ENCODE measurements at regions not wholly inside any gene's neighbourhood (a gene's known extent, or its start where the extent isn't known, plus 50 kb on each side); places are given as distances from the start of the nearest gene placed in this dataset.

DNA sequence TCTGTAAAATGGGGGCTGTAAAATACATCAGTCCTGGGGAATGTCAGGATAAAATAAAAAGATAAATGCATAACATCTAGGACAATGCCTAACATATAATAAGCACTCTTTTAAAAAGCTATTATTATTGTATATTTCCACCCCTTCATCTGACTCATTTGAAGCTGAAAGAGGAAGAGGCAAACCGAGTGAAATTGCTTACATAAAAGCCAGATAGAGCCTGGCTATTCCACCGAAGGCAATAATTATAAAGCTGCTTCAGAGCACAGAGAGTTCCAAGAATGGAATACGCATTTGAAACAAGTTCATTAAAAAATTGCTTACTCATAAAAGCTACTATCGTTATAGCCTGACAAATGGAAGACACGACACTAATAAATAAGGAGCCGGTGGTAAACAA lies 186.1 kb upstream of the CAMK1G start:
- no peak for DNase-seq

DNA sequence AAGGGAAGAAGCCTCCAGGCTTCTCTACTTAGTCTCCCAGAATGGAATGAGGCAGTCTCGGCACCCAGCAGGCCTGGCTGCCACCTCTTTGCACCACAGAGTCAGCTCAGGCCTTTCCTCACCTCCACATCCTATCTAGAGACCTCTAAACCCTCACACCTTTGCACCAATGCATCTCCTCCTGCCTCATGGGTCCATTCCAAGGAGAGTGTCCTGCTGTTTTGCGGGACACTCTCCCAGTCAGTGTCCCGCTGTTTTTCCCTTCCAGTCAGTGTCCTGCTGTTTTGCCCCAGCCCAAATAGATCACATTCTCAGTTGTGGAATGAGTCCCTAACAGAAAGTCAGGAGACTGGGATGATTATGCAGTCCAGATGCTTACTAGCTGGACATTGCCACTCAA lies 185.6 kb upstream of the CAMK1G start:
- no peak for DNase-seq

DNA sequence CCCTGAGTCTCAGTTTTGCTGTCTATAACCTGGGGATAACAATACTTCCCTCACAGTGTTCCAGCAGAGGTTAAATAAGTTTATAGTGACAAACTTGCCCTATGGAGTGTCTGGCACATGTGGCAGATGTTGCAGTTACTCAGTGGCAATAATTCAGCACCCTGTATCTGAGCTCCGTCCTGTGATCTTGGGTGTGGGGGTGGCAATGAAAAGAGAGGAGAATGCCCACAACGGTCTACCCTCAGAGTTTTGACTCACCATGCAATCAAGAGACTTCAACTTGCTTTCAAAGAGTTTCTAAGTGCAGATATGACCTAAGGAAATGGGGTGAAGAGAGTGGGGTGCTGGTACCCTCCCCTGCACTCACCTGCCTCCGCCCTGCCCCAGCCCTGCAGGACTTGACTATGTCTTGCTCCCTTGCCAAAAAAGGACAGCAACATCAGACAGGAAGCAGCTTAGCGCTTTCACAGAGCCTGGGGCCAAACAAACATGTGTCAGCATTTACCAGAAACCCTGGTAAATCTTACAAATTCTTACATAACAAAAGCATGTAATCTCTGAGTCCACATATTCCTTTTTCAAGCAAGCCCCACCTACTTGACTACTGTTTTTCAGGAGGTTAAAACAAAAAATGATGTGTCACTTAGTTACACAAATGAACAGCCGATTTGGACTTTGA lies 185.1 kb upstream of the CAMK1G start:
- no peak for DNase-seq

DNA sequence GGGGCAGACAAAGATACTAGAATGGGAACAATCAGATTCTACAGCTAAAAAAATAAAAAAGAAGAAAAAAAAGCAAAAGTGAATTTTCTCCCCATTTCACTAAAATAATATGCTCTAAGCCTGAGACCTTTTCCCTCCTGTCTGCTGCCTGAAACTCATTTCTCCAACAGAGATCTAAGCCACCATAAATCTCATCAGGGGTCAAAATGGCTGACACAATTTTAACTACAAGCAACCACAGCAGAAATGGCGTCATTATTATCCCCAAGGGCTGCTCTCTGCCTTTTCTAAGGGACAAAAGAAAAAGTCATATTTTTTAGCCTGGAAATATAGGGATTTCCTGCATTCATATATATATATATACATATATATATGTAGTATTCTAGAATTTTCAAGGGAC lies 183.7 kb upstream of the CAMK1G start:
- DNase-seq = no peak

DNA sequence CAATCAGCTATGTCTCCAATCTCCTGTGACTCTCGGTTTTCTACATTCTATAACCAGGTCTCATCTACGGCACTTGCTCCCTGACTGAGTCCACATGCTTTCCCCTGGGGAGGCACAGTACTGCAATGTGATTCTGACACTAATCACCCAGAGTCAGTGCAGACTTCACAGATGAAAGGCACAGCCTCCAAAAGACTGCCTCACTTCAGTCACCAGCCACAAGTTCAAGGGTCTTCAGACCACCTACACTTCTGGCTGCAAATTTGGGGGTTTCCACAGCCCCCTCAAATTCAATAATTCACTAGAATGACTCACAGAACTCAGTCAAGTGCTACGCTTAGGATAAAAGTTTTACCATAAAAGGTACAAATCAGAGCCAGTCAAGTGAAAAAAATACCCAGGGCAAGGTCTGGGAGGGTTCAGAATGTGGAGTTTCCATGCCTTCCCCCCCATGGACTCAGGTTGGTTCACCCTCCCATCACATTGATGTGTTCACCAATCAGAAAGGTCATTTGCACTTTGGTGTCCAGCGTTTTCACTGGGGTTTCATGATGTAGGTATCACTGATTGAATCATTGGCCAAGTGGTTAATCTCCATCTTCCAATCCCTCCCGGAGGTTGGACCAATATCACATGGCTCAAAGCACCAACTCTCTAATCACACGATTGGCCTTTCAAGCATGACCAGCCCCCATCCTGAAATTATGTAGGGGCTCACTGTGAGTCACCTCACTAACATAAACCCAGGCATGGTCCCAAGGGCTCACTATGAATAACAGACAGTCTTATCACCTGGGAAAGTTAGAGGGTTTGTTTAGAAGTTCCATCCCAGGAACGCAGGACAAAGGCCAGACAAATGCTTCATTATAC lies 182.9 kb upstream of the CAMK1G start:
- DNase-seq = no peak

DNA sequence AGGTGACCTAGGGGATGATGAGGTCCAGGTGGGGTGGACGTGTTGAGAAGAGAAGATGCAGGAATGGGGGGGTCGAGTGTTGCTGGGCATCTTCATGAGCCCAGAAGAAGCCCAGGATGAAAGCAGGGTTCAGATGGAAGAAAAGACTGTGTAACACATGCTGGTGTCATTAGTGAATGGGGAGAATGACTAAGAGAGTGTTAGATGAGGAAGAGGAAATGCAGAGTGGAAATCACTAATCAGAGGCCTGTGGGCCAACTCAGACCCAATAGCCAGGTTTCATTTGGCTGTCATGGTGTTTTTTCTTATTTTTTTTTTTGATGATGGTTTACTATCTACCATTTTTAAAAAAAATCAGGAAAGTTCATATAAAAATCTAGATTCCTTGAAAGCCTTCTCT lies 180.8 kb upstream of the CAMK1G start:
- no peak for DNase-seq

DNA sequence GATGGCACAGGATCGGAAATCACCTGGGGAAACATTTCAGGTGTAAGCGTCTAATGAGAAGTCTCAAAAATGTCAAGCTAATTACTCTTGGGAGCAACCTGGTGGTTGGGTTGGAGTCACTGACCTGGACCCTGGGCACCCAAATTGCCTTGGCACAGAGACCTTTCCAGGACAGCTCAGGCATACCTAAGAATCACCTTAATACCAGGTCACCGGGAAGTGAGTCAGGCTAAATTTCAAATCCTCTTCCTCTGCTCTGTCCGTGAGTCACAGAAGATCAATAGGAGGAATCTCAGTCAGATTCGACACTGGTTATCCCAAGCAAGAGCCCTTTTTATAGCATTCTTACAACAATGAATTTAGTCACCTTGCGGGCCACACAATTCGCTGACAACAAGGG lies 179.6 kb upstream of the CAMK1G start:
- DNase-seq = no peak

DNA sequence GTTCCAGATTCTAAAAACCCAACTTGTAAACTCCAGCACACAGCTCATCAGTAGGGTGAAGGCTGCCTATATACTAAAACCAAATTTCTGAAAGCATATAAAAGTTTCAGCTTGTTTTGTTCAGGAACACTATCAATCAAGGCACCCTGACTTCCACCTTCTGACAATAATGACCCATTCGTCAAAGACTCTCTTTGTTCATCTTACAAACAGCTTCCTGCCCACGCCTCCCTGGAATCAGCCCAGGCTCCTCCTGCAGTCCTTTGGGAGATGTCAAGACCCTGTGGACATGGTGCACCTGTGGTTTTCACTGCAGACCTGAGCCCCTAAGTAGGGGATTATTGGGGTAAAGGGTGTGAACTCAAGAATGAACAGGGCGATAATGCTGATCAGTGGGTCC lies 178.9 kb upstream of the CAMK1G start:
- no peak for DNase-seq

DNA sequence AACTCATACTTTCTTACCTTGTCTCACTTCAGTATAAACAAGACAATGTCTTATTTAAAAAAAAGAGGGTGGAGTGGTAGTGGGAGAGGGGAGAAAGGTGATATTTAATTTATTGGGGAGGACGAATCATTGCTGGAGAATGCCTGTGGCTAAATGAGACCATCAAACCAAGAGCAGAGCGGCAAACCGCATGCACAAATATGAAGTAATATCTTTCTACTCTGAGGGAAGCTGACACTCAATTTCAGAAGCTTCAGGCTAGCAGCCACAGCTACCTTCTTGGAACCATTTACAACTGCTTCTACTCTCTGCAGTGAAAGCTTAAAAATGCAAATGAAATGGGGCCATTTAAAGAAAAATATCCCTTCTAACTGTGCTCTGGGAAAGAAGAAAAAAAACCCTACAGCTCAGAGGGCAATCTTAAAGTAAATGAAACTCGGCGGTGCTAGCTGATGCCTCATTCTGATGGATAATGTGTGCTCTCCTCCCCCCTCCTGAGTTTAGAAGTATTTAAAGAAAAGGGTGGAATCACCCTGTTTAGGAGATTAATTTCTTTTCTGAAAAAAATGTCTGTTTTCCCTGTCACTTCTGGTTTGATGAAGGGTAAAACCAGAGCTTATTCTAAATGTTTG lies 178.2 kb upstream of the CAMK1G start:
- no peak for DNase-seq

DNA sequence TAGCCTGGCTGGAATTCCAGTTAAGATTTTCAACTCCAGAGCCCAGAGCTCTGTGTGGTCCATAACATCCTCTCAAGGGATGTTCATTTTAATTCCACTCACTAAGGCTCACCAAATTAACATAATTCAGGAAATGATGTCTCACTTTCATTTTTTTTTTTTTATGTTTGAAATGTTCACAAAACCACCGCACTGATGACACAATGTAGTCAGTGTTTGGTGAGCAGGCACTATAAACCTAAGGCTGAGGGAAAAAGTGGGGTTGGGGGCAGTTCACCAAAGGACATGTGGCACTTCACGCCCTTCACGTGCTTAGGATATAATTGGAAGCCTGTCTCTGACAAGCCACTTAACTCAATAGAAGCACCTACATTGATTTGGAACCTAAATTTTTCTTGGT lies 177.3 kb upstream of the CAMK1G start:
- DNase-seq = no peak

DNA sequence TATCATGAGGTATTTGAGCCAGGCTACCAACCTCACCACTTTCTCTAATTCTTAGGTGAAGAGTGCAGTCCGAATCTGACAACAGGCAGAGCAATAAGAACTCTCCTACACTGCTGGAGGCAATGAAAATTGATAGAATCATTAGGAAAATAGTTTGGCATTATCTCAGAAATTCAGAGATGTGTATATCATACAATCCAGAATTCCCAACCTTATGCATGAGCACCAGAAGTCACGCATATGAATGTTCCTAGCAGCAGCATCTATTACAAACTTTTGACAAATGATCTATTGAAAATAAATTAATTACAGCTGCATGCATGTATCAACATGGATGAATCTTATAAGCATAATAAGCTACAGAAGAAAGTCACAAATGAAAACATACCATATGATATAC lies 176.9 kb upstream of the CAMK1G start:
- DNase-seq = no peak

DNA sequence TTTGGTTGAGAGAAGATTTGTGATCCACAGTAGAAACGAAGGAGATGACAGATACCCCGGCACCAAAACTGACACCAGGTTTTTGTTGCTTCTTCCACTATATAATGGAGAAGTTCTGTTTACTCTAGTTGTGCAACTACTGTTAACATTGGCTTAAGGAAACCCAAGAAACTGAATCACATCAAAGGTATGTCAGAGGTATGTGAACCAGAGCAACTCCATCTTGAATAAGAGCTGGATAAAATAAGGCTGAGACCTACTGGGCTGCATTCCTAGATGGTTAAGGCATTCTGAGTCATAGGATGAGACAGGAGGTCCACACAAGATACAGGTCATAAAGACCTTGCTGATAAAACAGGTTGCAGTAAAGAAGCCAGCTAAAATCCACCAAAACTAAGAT lies 173.7 kb upstream of the CAMK1G start:
- DNase-seq = no peak

DNA sequence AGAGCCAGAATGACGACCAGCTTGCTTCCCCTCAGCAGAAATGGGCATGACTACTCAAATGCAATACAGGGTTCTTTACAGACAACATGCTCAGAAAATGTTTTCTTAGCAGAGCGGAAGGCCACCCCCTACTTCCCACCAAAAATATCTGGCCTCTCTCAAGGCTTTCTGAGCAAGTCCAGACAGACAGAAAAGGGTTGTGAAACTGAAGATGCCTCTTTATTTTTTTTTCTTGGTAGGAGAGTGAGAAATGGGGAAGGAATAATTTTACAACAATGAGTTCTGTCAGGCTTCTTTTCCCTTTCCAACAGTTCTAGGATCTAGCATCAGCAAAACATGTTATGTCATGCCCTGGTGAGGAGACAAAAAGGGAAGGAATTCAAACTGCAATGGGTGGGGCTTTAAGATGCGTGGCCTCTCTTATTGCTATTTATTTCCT lies 172.0 kb upstream of the CAMK1G start:
- no peak for DNase-seq

DNA sequence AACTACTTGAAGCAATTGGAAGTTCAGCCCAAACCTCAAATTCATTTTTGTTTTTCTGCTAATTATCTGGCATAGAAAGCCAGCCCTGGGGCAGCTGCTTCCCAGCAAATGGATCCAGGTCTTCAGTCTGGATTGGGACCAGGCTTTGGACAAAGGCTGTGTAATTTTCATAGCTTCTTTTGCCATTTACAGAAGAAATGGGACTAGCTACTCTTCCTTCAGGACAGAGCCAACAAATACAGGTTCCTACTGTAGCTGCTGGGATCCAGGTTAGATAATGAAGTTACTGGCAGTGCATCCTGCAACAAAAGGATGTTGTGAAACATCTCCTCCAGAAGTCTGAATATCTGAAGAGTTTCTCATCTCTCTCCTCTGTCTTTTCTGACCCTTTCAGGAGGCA lies 171.5 kb upstream of the CAMK1G start:
- no peak for DNase-seq

DNA sequence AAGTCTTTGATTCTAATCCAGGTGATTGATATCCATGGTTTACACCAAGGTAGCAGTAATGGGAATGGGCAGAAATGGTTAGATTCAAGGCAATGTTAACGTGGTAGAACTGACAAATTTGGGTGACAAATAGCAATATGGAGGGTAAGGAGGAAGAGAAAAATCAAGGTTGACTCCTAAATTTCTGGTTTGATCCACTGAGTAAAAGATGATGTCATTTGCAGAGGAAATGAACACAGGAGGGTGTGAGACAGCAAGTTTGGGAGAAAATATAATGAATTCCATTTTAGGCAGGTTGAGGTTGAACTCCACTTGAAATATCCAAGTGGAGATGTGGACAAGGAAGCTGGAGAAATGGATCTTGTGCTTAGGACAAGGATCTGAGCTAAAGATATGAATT lies 170.9 kb upstream of the CAMK1G start:
- no peak for DNase-seq

DNA sequence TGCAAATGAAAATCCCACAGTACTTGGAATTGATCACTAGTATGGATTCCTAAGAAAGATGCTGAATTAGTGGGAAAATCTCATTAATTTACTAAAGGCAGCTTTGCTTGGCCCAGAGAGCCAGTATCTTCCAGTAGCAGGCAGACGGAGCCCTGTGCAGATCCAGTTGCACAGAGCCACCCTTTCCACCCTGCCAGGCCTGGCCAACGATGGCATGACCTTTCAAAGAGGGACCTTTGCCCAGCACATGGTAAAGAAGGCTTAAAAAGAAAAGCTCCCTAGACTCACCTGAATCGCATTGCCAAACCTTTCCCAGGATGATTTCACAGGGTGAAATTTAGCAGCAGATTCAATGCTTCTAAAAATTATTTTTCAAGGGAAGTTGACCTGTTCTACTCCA lies 170.5 kb upstream of the CAMK1G start:
- DNase-seq = no peak

DNA sequence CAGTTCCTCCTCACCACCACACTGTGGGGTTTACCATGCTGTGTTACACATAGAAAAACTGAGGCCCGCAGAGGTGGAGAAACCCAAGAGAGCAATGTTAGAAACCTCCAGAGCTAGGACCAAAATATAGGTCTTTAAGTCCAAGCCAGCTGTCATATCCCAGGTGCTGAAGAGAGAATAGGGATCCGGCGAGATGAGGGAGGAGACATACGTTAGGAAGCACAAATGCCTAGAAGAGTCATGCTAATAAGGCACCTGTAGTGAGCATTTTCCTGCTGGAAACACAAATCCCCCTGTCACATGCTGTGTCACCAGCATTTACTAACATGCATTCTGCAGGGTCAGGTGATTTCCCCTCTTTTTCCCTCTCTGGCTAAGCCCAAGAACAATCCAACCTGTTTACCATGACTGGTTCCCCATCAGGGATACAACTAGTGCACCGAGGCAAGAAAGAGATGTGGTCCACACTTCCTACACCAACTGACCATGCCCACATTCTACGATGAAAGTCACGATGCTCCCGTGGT lies 168.6 kb upstream of the CAMK1G start:
- DNase-seq = no peak

DNA sequence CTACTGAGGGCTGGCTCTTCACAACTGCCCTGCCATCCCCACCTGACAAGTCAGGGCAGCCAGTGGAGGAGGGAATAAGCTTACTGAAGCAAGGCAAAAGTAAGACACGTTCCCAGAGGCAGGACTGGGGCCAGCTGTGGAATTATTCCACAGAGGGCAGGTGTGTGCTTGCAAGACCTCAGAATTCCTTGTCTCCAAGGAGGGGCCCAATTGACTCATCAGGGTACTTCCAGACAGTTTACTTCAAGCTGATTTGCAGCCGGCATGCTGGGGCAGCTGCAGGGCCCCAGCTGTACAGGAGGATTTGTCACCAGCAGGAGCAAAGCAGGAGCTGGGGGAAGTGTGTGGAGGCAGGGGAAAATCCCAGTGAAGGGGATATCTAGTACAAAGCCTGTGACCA lies 167.5 kb upstream of the CAMK1G start:
- DNase-seq = no peak

DNA sequence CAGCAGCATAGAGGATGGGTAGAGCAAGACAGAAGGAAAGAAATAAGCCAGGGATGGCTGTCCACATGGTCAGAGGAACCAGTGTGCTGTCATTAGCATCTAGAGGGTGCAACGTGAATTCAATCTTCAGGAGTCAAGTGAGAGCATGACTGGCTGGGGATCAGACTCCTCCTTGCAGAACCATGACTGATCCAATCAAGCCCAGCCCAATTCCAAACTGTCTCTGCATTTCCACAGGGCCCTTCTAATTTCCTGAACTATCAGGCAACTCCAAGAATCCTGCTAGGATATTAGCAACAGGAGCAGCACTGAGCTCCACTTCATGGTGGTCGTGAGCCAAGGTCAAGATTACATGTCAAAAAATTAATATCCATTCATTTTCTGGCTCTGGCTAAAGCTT lies 166.8 kb upstream of the CAMK1G start:
- no peak for DNase-seq

DNA sequence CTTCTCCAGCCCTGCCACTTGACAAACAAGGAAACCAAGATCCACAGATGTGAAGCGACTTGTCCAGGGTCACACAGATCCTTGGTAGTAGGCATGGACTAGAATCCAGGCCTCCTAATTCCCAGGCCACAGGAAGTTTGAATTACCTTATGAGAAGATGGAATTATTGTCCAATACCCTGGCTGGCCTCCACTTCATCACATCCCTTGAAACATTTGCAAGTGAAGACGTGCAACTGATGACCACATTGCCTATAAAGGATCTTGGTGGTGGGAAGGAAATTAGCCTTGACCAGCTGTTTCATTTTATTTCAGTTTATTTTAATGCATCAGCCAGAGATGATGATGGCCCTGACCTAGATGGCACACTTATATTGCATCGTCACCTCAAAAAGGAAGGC lies 165.8 kb upstream of the CAMK1G start:
- no peak for DNase-seq

DNA sequence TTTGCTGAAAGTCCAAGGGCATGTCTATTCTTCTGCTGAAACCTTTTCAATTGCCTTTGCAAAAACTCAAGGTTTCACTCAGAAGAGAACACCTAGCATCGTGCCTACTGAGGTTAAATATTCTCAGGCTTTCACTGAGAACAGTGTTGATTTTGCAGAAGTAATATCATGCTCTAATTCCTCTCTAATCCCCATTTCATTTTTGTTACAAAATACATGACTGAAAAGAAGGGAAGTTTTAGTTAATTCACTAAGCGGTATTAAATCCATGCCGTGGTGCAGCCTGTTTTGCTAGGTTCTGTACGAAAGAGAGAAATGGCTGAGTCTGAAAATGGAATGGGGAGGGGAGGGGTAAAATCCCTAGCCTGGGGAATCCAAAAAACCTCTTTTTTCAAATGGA lies 163.2 kb upstream of the CAMK1G start:
- DNase-seq = no peak

DNA sequence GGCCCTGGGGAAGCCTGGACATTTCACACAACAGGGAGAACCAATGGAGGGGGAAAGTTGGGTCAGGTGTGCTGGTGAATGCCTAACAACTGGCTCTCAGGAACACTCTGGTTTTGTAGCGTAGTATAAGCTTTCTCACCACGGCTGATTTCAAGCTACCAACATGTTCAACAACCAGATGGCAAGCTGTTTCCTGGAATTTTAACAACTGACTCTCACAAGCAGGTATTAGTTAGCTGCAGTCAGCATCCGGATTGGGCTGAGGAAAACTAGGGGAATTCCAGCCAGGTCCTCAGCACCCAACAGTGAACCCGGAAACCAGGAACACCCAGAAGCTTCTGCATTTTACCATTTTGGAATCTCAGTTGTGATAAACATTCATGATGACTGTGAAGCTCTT lies 162.3 kb upstream of the CAMK1G start:
- no peak for DNase-seq

DNA sequence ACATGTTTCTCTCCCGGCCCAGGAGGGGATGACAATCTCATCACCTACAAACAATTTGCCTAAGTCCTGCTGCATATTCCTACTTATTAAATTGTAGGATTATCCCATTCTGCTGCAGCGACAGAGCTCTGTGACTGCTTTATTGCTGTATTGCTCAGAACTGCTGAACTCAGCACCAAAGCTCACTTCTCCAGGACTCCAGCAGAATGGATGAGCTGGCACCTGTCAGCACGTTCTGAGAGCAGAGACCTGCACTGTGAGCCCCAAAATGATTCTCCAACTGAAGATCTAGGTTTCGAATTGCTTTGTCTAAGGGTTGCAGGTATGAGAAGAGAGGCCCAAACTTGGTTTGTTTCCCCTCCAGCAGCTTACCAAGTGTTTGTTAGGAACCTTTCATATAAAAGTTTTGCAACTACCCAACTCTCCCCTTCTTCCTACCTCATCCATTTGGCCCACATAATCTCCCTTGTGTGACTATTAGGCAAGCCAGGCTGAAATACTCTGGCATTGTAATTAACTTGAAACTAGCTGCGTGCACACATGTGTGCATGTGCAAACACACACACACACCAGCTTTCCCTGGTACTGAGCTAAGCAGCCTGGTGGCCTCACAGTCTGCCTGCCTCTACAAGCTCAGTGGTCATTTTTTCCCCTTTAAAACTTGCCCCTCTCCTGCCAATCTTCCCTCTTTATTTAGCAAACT lies 161.4 kb upstream of the CAMK1G start:
- no peak for DNase-seq
